Right lobe of liver (tissue), 4 donors: ENCODE measurements at regions not wholly inside any gene's neighbourhood (a gene's known extent, or its start where the extent isn't known, plus 50 kb on each side); places are given as distances from the start of the nearest gene placed in this dataset.

Experiments used
- CTCF ChIP-seq, 4 donors: fragments of 200-600 bp in 3 of 4; fragments of 450-650 bp in 1 of 4; IDR thresholded peaks; one replicate each; pipeline versions ENCODE4 v1.5.1 to v1.8.0; 2016 to 2022; ENCODE audit warnings: antibody characterized with exemption in 4 of 4, mild to moderate bottlenecking in 2 of 4
- POLR2A ChIP-seq: fragments of 450-650 bp; IDR thresholded peaks from one replicate; pipeline ENCODE4 v1.6.1; 2017; ENCODE audit warnings: antibody characterized with exemption, mild to moderate bottlenecking
- donor health status: DM: no; HTN: no; CAD: no.
- donor health status: DM: no; HTN: no; CAD: no.
- donor health status: DM: no; HTN: yes; CAD: no.

- TF ChIP-seq CTCF (IDR thresholded peaks at IDR 0.05) (no peak), POLR2A (no peak)
Measured at GRCh38 chr1:38777464-38777957, 82.1 kb downstream of the RRAGC start.
